ENCODE measurements at regions not wholly inside any gene's neighbourhood (a gene's known extent, or its start where the extent isn't known, plus 50 kb on each side); places are given as distances from the start of the nearest gene placed in this dataset.

- TF ChIP-seq CTCF (IDR thresholded peaks at IDR 0.05) = no peak
- TF ChIP-seq EZH2 (IDR thresholded peaks at IDR 0.05; ENCODE audit: borderline replicate concordance, insufficient read depth, low read depth, low read length, poor library complexity, severe bottlenecking) = no peak
Observed at GRCh38 chr10:36676321-36676720, 449.1 kb upstream of the ANKRD30A start.

All from B cell (primary cell).